Fibroblast of the aortic adventitia (primary cell): ENCODE measurements at regions not wholly inside any gene's neighbourhood (a gene's known extent, or its start where the extent isn't known, plus 50 kb on each side); places are given as distances from the start of the nearest gene placed in this dataset.
"Not testable (repeated sequence)": the region's sequence is repeated elsewhere in the genome, so short reads cannot be mapped to it uniquely, and the experiment has no call there.

Source experiments
- DNase-seq: peaks from one replicate; pipeline ENCODE4 v3.0.0-alpha.2; 2010; ENCODE audit warnings: low read depth
- H3K4me3 ChIP-seq: 2 replicates; pipeline ENCODE4 v1.5.1; 2011; ENCODE audit warnings: low read depth, mild to moderate bottlenecking, control low read depth, low read length, moderate library complexity
- CTCF ChIP-seq: IDR thresholded peaks from 2 replicates; pipeline ENCODE4 v1.5.1; 2011; ENCODE audit warnings: mild to moderate bottlenecking, low read length, control low read depth, inconsistent platforms; ENCODE audit not compliant: insufficient read depth

GRCh38 chr4:102210806-102211205 is 134.5 kb downstream of the SLC39A8 start:
- not testable (repeated sequence) for H3K4me3 ChIP-seq, DNase-seq

GRCh38 chr4:102204634-102205033 is 140.6 kb downstream of the SLC39A8 start:
- not testable (repeated sequence) for DNase-seq, H3K4me3 ChIP-seq

GRCh38 chr4:102196221-102196620 is 149.1 kb downstream of the SLC39A8 start:
- DNase-seq: peak; percentile 32
- no peak overlapping the region for H3K4me3 ChIP-seq
- TF ChIP-seq CTCF: no peak

- no peak for DNase-seq
- H3K4me3 ChIP-seq: no peak overlapping the region
- TF ChIP-seq CTCF: no peak
Measured at GRCh38 chr4:102193145-102193544, 152.1 kb downstream of the SLC39A8 start.

GRCh38 chr4:102180046-102180445 is 165.2 kb downstream of the SLC39A8 start:
- TF ChIP-seq CTCF: no peak
- no peak overlapping the region for H3K4me3 ChIP-seq
- DNase-seq: peak; percentile 34

- peak; percentile 82 for DNase-seq
- no peak overlapping the region for H3K4me3 ChIP-seq
- TF ChIP-seq CTCF: no peak
Measured at GRCh38 chr4:102174719-102175189, 170.5 kb downstream of the SLC39A8 start.

GRCh38 chr4:102172341-102172740 is 172.9 kb downstream of the SLC39A8 start:
- no peak for TF ChIP-seq CTCF
- H3K4me3 ChIP-seq: no peak overlapping the region
- DNase-seq: no peak

GRCh38 chr4:102170910-102171309 is 174.4 kb downstream of the SLC39A8 start:
- no peak overlapping the region for H3K4me3 ChIP-seq
- no peak for TF ChIP-seq CTCF
- DNase-seq: no peak
